H7 (cell line): ENCODE measurements at regions not wholly inside any gene's neighbourhood (a gene's known extent, or its start where the extent isn't known, plus 50 kb on each side); places are given as distances from the start of the nearest gene placed in this dataset.

Source experiments
- DNase-seq: peaks from one replicate; pipeline ENCODE4 v3.0.0; 2012
- H3K27me3 ChIP-seq: 2 replicates; pipeline ENCODE4 v1.6.0; 2011; ENCODE audit warnings: mild to moderate bottlenecking, low read length; ENCODE audit not compliant: control insufficient read depth, insufficient read depth
- H3K36me3 ChIP-seq: replicated peaks from 2 replicates; pipeline ENCODE4 v1.5.1; 2011; ENCODE audit warnings: low read length; ENCODE audit not compliant: control insufficient read depth, insufficient read depth
- H3K4me3 ChIP-seq: 2 replicates; pipeline ENCODE4 v1.5.1; 2011; ENCODE audit warnings: low read depth, mild to moderate bottlenecking, control low read depth, low read length, moderate library complexity; ENCODE audit not compliant: insufficient read depth

DNA sequence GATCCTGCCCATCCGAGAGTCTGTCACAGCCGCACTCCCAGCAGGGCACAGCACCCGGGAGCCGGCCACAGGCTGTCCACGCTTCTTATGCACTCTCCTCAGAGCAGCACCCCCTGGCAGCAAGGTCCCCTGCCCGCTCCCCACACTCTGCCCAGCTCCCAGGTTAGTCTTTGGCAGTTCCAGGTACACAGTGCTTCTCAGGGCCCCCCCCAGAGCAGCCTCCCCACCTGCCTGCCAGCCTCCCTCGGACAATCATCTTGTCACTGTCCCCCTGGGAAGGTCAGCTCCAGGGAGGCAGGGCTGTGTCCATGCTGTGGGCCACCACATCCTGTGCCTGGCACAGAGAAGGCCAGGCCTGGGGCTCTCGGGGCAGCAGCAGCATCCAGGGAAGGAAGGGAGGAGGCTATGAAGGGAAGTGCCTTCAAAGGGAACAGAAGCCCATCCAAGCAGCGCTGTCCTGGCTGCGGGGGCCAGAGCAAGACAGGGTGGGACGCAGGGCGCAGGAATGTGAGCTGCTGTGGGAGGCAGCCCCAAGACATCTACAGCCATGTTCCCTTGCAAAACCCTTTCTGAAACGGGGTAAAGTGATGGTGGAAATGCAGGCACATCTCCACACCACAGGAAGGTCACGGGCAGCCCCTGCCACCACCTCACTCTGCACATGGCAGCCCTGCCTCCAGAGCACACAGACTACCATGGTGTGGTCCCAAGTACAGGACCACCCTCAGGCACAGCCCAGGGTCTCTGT, 68.6 kb upstream of the ADAMTS2 start:
- Histone ChIP-seq H3K4me3 (no peak overlapping the region), H3K27me3 (no peaks in the 10 kb centered on the region), H3K36me3 (no peaks in the 10 kb centered on the region)
- peak; percentile 28 for DNase-seq

DNA sequence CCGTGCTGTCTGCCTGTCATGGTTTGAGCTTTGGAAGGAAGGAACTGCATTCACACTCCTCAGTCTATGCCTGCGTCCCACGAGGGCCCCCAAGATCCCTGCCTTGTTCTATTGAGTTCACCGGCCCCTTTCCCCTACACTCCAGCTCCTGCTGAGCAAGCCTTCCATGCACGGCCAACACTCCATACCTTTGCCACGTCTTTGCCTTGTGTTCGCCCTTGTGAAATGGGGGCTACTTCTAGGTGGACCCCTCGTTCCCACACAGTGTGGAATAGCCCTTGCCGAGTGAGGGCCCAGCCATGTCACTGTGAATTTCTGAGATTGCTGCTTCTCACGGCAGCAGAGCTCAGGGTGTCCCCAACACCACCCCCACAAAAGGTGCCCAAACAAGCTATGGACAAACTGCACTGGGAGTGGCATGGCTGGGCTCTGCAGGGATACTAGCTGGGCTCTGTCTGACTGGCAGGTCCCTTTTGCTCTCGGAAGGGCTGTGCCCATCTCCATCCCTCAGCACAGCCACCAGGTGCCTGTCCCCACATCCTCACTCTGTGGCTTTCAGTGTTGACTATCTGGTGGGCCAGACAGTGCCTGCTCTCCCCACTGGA, 67.9 kb upstream of the ADAMTS2 start:
- H3K27me3 ChIP-seq = no peaks in the 10 kb centered on the region
- H3K4me3 ChIP-seq = no peak overlapping the region
- DNase-seq = peak; percentile 39
- H3K36me3 ChIP-seq = no peaks in the 10 kb centered on the region

DNA sequence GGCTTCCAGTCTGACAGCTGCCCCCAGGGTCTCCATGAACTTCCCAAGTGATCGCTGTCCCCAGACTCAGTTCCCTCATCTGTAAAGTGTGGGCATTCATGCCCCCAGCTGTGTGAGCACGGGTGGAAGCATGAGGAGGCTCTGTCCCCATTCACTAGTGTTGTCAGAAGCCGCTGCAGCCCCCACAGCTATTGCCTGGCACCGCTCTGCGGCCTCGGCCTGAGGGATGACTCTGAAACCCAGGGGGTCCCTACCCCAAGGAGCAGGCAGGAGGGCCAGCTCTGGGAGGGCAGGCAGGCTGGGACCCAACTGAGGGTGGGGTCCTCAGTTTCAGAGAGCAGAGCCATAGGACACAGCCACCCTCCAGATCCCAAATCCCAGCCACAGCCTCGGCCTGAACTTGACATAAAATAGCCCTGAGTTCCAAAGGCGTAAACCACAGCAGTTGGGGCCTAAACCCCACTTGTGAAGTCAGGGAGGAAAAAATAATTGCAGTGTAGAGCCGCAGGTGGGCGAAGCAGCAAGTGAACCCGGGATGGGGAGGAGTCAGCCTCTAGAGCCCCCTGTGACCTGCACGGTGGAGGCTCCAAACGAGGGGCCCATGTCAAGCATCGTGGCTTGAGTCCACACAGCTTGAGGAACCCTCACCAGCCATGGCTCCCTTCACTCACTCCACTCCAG, 66.0 kb upstream of the ADAMTS2 start:
- no peaks in the 10 kb centered on the region for H3K36me3 ChIP-seq
- H3K4me3 ChIP-seq = no peak overlapping the region
- peak; percentile 47 for DNase-seq
- H3K27me3 ChIP-seq = no peaks in the 10 kb centered on the region

DNA sequence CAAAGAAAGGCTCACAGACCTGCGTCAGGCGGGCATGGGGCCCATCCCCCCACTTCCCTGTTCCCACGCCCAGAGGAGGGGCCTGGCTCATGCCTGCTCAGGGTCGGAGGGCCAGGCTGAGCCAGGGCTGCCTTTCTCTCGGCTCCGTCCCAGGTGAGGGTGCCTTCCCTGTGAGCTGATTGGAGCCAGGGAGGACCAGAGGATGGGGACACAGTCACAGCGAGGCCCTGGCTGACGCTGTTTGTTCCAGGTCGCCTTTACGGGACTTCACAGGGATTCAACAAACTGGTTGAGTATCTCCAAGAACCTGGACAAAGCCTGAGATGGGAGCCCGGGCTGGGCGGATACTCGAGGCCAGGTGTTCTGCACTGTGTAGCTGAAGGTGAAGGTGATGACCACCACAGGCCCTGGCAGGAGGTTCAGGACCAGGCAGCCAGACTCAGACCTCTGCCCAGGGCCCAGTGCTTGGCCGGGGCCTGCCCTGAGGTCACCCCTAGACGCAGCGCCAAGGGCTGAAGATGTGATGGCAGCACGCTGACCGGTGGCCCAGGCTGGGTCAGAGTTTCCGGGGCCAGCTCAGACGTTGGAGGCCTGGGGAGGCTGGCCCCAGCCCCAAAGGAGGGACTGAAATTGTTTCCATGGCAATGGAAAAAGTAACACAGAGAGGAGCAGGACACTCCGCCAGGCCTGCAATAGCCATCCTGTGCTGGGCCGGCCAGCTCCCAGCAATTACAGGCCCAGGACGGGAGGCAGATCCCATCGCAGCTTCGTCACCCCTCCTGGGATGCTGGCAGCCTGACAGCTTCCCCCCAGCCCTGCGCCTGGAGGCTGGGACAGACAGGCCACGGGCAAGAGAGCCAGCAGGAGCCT, 65.3 kb upstream of the ADAMTS2 start:
- peak; percentile 64 for DNase-seq
- Histone ChIP-seq H3K4me3 (no peak overlapping the region), H3K36me3 (no peaks in the 10 kb centered on the region), H3K27me3 (no peaks in the 10 kb centered on the region)

DNA sequence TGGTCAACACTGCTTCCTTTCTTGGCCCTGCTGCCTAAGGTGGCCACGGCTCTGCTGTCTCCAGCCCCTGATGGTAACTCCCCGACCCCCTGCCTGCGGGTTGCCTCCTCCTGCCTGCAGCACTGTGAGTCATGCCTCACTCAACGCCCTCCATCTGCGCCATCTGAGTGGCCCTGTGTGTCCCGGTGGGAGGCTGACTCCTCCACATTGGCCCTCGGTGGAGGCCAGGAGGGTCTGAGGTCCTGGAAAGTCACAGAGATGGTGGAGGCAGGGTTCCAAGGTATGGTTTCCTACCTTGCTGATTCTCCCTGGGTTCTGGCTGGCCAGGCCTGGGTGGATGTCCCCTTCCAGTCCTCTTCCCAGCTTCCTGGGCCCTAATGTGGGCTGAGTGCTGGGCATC, 64.5 kb upstream of the ADAMTS2 start:
- Histone ChIP-seq H3K27me3 (no peaks in the 10 kb centered on the region), H3K36me3 (no peaks in the 10 kb centered on the region), H3K4me3 (no peak overlapping the region)
- peak; percentile 54 for DNase-seq

DNA sequence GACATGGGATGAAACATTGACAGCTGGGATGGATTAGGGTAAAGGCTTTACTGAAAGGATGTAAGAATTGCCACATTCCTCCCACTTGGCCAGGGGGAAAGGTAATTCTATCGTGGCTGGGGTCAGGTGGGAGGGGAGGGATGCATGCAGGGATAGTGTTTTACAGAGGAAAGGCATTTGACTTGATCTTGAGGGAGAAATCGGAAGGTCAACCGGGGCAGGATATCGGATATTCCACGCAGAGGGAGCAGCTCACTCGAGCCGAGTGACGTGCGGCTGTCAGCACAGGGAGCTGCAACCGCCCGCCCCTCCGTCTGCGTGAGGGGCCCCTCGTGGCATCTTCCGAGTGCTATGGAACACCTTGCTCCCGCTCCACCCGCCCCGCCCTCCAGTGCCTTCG, 63.4 kb upstream of the ADAMTS2 start:
- Histone ChIP-seq H3K36me3 (no peaks in the 10 kb centered on the region), H3K4me3 (no peak overlapping the region), H3K27me3 (no peaks in the 10 kb centered on the region)
- peak; percentile 64 for DNase-seq

DNA sequence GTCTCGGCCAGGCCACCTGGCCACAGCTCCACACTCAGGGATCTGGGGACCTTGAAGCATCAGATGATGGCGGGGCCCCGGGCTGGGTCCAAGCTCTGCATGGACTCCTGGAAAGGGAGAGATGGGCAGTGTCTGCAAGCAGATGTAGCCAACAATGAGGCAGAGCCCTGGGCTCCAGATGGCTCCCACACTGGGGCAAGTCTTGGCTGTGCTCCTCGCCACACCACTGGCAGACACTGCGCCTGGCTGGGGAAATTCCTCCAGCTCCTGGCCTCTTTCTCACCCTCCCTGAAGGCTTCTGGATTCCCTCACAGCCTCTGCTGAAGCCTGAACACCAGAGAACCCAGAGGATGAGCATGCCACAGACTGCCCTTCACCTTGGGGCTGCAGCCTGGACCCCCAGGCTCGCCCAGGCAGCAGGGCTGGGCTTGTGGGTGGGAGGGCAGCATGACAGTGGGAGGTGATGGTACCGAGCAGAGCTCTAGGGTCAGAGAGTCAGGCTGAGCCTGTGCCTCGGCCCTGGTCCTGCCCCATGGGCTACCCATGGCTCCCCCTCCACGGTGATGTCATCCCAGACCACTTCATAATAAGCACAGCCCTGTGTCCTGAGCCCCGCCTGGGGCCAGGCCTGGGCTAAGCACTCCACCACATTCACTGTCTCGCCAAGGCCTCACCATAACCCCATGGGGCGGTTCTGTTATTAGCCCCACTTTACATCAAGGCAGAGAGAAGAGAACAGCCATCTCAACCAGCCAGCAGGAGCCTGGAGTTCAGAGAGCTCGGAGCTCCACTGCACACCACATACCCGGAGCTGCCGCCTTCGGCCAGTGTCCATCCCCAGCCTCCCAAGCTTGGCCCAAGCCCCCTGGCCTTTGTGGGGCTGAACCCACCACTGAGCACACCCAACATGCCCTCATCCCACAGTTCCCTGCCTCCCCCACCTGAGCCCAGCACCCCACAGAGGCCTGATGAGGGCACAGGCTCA, 62.2 kb upstream of the ADAMTS2 start:
- DNase-seq = peak; percentile 52
- no peaks in the 10 kb centered on the region for H3K27me3 ChIP-seq
- H3K36me3 ChIP-seq = no peaks in the 10 kb centered on the region
- H3K4me3 ChIP-seq = no peak overlapping the region

DNA sequence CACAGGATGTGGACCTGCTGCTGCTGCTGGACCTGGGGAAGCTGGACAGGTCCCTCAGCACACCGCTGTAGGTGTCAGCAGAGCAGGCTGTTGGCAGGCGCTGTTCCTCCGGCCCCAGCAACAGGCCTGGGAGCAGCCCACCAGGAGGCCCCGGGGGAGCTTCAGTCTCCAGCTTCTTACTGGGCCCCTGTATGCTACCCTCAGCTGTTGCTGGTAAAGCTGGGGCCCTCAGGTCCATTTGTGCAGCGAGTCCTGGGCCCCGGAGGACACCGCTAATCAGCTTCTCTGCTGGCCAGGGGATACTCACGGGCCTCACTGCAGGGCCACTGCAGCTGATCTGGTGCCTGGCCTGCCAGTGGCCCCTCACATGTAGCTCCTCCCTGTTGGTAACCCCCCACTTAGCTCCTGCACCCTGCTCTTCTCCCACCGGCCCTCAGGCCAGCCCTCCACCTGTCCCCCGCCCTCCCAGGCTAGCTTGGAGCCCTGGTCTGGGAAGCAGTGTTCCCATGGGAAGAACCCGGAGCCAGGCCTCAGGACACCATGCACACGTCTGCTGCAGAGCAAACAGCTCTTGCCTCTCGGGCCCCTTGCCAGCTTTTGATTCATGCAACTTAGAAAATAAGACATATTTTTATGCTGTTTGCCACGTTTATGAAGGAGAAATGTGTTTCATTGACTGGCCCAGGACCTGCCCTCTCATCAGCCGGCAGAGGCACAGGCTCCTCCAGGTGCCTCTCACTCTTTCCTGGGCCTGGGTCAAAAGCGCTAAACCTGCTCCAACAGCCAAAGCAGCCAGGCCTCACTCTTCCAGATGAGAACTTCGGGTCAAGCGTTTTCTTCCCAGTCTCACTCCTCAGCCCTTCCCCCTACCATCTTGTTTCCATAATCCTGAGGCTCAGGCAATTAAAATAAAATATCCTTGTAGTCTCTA, 61.0 kb upstream of the ADAMTS2 start:
- Histone ChIP-seq H3K27me3 (no peaks in the 10 kb centered on the region), H3K36me3 (no peaks in the 10 kb centered on the region), H3K4me3 (no peak overlapping the region)
- peak; percentile 53 for DNase-seq

DNA sequence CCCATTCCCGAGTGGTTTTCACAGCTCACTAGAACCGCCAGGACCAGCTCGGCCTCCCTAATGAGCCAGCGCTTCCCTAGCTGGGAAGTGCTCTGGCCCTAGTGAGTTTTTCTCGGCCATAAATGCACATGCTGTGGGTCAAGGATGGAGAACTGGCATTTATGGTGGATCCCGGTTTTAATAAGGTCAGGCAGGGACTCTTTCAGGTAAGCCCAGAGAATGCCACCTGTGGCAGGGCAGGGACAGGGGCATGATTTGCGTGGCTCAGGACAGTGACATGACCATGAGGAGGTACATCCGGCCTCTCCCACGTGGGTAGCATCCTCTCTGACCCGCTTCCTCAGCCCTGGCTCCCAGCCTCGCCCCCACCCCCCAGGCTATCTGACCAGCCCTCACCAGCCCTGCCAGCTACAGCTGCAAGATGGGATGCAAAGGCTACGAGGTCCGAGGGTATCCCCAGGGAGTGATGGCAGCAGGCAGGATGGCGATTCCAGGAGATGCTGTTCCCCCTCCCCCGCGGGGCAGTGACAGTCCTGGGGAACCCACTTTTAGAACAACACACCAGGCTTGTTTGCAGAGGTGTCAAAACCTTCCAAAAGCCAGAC, 60.3 kb upstream of the ADAMTS2 start:
- peak; percentile 56 for DNase-seq
- no peaks in the 10 kb centered on the region for H3K36me3 ChIP-seq

DNA sequence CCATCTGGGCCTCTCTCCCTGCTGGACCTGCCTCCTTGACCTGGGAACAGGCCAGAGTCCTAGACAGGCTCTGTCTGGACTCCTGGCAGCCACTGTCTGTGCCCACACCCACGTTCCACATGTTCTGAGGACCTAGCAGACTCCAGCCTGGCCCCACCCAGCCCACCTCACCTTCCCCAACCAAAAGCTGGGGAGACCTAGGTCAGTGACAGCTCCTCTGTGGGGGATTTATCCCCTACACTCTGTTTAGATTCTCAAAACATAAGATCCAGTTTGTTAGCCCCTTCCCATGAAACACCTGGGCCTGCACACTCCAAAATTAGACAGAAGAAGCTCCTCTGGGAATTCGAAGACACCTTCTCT, 59.8 kb upstream of the ADAMTS2 start:
- Histone ChIP-seq H3K4me3 (no peak overlapping the region), H3K27me3 (no peaks in the 10 kb centered on the region), H3K36me3 (no peaks in the 10 kb centered on the region)
- peak; percentile 32 for DNase-seq

More for the DNA sequence above, 60.3 kb upstream of the ADAMTS2 start:
- no peak overlapping the region for H3K4me3 ChIP-seq
- no peaks in the 10 kb centered on the region for H3K27me3 ChIP-seq

DNA sequence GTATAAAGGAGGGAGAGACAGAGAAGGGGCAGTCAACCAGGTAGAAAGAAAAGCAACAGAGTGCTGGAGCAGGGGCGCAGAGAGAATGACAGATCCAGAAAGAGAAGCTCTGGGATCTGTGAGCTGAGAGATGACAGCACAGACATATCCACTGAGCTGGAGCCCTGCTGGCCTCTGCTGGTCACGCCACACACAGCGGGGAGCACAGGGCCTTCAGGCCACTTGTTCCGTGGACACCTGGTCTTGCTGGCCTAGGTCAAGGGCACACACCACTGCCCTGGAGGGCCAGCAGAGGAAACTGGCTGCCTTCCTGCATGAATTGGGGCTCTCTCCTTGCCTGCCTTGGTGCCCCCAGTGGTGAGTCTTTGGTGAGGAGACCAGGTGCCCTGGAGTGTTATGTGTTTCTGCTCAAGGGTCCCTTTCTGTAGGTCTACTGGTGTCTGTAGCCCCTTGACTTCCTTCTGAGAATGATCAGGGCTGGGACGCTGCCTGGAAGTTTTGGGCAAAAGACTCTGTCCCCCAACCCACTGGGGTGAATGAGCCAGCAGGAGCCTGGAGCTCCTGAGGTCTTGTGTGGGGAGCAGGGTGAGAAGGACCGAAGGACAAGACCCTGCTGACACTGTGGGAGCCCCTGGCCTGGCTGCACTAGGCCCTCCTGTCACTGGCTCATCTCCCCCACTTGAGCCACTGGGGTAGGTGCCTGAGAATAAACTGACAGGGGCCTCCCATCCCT, 59.2 kb upstream of the ADAMTS2 start:
- DNase-seq = peak; percentile 28
- H3K36me3 ChIP-seq = no peaks in the 10 kb centered on the region
- no peak overlapping the region for H3K4me3 ChIP-seq
- H3K27me3 ChIP-seq = no peaks in the 10 kb centered on the region
